Activated CD4-positive, alpha-beta T cell treated with anti-CD3 and anti-CD28 coated beads, Interleukin-2, amount 50 U/mL, for 16 hours (primary cell): ENCODE measurements at regions not wholly inside any gene's neighbourhood (a gene's known extent, or its start where the extent isn't known, plus 50 kb on each side); places are given as distances from the start of the nearest gene placed in this dataset.

Experiments used
- DNase-seq: peaks from one replicate; pipeline ENCODE4 v3.0.0-alpha.2; 2020

GRCh38 chr21:19874521-19874920, 1123.7 kb upstream of the NCAM2 start:
- DNase-seq = no peak

DNA sequence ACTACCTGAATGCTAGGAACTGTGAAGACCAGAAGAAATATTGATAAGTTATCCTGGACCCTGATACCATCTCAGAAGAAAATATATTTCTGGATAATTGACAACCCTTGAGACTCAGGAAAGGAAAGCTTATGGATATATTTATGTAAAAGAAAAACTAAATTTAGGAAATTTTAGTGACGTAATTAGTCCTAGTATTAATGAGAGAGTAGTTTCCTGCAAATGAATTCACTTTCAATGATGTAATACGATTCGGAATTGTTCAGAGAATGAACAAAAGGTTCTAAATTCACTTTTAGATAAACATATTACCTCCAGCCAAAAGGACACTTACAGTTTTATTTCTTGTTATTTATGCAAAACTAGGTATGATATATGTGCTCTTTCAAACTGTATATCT, 1120.1 kb upstream of the NCAM2 start:
- no peak for DNase-seq

DNA sequence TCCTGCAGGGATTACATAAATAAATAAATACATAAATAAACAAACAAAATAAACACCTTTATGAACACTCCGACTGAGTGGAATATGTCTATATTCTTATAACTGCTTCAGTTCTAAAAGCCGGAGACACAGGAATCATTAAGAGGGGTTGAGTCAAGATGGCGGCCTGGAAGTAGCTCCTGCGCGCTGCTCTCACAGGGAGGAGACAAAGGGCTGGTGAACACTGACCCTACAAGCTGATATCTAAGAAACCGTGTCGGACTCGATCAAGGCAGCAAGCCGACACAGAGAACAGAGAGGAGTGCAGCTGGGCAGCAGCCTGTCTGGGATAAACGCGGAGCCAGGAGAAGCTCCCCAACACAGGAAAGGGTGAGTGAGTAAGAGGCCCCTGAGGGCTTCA, 1098.6 kb upstream of the NCAM2 start:
- no peak for DNase-seq

DNA sequence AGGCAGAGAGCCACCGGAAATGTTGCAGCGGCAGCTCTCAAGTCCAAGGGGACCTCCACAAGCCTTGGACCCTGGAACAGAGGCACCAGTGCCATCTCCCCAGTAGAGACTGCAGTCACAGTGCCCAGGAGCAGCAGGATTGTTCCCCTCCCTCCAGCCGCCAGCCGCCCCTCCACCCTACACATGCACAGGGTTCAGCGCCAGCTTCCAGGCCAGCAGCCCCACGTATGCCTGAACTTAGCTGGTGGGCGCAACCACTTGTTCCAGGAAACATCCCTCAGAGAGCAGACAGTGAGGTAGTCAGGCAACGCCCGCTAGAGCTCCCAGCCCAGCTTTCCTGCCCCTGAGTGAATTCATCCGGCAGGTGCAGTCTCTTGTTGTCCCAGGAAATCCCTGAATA, 1098.1 kb upstream of the NCAM2 start:
- DNase-seq = no peak

DNA sequence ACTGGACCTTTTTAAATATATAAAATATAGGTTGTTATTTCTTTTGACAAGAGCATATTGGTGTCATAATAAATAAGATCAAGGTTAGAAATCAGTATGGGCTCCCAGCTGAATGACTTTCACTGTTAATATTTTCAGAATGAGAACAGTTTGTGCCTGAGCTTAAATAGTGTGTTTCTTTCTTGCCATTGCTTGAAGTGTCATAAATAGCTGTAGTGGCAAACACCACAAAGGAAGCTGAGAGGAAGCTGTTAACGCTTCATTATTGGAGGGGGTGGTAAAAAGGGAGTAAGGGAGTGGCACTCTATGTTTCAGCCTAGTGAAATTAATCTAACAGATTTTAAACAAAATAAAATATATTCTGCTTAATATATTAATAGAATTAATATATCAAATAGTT, 1089.8 kb upstream of the NCAM2 start:
- no peak for DNase-seq

DNA sequence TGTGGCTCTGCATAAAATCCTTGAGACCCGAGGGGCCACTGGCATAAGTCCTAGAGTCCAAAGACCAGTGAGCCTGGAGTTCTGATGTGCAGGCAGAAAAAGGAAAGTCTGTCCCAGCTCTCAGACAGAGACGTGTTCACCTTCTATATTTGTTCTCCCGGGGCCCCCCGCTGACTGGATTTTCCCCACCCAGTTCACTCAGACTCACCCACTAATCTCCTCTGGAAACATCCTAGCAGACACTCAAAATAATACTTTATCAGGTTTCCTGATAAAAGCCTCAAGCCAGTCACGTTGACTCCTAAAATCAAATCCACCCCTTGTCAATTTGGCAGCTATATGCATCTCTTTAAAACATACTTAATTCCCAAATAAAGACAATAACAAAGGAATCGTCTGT, 1084.2 kb upstream of the NCAM2 start:
- DNase-seq = no peak

- DNase-seq = no peak
These were observed 1077.0 kb upstream of the NCAM2 start for GRCh38 chr21:19921211-19921610.

DNA sequence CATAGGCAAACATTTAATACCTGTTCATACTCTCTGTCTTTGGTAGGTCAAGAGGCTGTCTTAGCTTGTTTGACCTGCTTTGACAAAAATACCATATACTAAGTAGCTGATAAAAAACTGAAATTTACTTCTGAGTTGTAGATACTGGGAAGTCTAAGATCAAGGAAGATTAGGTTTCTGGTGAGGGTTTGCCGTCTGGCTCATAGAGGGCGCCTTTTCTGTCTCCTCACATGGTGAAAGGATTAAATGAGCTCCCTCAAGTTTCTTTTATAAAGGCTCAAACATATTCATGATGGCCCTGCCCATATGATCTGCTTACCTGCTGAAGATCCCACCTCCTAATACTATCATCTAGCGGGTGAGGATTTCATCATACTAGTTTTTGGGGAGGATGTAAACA, 1076.1 kb upstream of the NCAM2 start:
- no peak for DNase-seq

GRCh38 chr21:19935467-19935866, 1062.7 kb upstream of the NCAM2 start:
- no peak for DNase-seq

- DNase-seq = no peak
These were observed 1060.6 kb upstream of the NCAM2 start for GRCh38 chr21:19937619-19938018.

DNA sequence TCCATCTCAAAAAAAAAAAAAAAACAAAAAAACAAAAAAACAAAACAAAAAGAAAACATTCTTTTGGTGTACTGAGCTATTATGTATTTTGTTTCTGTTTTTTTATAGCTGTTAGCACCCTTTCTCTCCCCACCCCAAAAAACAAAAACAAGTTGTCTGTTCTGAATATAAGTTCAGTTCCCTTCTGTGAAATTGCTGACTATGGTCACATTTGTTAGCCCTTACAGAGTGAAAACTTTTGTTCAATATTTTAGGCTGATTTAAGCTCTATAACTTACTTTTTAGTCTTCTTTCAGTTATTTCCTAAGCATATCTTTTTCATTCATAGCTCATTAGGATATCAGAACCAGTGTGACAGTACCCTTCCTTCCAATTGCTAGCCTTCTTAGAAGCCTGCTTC, 1056.6 kb upstream of the NCAM2 start:
- DNase-seq = no peak

GRCh38 chr21:19950347-19950746, 1047.9 kb upstream of the NCAM2 start:
- DNase-seq = no peak

GRCh38 chr21:19969156-19969555, 1029.1 kb upstream of the NCAM2 start:
- no peak for DNase-seq

GRCh38 chr21:19981938-19982337, 1016.3 kb upstream of the NCAM2 start:
- no peak for DNase-seq

DNA sequence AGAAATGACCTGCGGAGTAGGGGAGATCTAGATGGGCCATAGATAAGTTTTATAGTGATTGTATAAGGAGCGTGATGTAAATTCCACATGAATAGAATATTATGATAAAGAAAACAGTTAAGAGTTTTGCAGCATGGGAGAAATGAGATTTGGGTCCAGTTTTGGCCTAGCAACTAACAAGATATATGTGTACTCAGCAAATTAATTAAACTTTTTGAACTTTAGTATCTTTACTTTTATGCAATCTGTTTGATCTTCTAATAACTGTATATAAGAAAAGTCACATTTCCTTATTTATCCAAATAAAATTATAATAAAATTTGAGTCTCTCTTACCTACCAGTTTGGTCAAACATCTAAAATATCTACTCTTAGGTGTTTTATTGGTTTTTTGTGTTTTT, 1011.8 kb upstream of the NCAM2 start:
- no peak for DNase-seq

DNA sequence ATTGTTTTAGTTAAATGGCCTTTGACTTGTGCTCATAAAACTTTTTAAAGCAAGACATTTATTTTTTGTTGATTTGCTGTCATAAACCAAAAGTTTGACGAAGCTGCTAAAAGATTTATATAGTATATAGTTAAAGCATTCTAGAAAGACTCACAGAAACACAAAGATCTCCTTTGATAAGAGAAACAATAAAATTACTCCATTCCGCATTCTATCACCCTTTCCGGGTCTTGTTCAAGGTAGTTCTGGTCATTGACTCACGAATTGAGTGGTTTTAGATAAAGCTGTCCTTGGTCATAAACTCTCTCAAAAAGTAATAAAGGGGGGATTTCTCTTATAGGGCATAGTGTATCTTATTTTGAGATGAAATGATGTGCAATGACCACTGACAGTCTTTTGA, 1010.5 kb upstream of the NCAM2 start:
- no peak for DNase-seq

DNA sequence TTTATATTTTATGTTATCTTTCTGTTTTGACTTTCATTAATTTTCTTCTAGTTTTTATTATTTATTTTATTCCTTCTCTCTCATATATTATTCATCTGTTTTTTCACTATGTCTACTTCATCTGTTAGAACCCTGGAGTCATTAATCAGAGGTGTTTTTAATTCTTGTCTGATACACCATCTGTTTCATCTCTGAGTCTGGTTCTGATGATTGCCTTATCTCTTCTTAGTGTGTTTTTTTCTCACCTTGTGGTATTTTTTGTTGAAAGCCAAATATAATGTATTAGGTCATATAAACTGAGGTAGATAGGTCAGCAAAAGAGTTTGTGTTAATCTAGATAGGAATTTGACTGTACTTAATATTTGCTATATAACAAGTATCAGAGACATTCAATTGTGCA, 1005.7 kb upstream of the NCAM2 start:
- no peak for DNase-seq

GRCh38 chr21:19993268-19993667, 1004.9 kb upstream of the NCAM2 start:
- DNase-seq = no peak

DNA sequence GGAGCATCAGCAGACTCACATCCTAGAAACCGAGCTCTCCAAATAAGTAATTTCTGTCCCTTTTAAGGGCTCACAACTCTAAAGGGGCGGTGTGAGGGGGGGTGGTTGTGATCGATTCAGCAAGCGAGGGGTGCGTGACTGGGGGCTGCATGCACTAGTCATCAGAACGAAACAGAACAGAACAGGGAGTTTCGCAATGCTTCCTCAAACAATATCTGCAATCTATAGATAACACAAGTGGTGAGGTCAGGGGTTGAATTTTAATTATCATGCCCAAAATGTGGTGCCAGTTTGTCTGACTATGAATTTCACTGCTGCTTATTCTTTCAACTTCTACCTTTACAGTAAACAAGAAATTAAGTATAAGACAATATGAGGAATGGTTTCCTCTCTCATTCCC, 1003.0 kb upstream of the NCAM2 start:
- DNase-seq = no peak

DNA sequence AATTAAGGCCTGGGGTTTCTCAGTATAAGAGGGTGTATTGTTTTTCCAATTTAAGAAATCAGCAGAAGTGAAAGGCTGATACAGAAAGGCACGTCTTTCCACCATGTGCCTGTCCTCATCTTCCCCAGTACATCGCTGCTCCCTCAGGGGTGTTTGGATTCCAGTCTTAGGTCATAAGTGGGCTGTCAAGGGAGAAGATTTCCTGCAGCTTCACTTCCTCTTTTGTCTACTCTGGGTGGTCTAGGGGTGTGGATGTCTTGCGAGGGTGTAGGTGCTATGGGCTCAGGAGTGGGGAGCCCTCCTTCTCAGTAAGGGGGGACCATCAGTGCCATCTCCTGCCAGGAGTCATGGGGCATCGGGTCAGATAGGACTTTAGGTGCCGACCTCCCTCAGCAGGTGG, 999.8 kb upstream of the NCAM2 start:
- DNase-seq = no peak

- DNase-seq = no peak
These were observed 998.6 kb upstream of the NCAM2 start for GRCh38 chr21:19999369-20000272.

DNA sequence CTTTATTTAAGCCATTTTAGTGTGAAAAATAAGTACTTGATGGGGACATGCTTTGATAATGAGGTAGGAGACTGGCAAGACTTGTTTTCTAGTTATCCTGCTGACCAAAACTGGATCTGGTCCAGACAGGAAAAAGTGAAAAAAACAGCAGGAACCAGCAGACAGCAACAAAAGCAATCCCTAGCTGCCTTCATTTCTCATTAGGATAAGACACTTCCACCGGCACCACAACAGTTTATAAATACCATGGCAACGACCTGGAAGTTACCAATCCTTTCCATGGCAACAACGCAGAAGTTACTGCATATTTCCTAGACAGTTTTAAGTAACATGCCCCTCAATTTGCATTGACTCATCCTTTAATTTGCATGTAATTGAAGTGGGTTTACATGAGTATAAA, 993.8 kb upstream of the NCAM2 start:
- no peak for DNase-seq

DNA sequence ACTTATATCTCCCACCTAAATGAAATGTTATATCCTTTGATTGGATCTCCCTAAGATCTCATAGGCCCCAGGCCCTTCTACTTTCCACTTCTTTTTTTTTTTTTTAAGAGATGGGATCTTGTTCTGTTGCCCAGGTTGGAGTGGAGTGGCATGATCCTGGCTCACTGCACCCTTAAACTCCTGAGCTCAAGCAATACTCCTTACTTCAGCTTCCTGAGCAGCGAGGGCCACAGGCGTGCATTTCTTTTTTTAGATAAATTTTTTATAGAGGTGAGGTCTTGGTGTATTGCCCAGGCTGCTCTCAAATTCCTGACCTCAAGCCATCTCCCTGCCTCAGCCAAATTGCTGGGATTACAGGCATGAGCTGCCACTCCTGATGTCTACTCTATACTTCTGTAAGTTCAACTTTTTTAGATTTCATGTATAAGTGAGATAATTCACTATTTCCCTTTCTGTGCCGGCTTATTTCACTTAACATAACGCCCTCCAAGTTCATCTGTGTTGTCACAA, 987.5 kb upstream of the NCAM2 start:
- no peak for DNase-seq

DNA sequence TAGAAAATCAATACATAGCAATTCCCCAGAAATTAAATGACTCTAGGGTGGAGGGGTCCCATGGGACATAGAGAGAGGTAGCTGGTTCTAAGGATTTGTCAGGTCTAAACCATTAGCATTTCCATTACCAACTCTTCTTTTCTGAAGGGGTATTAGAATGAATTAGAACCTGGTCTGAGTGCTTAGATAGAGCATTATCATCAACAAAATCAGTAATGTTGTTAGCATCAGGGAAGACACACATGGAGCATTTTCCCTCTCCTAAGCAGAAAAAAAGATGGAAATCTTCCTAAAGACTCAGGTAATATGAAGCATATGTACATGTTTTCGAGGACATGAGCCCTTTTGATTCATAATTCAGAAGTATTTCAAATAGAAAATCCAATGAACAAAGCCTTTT, 984.4 kb upstream of the NCAM2 start:
- DNase-seq = no peak

- DNase-seq = no peak
These were observed 981.7 kb upstream of the NCAM2 start for GRCh38 chr21:20016435-20017005.
